Urothelium cell line (cell line): ENCODE measurements at regions not wholly inside any gene's neighbourhood (a gene's known extent, or its start where the extent isn't known, plus 50 kb on each side); places are given as distances from the start of the nearest gene placed in this dataset.
A peak's percentile ranks its signal among the peaks of the same experiment; 100 is the strongest.

Experiments used
- DNase-seq: peaks from one replicate; pipeline ENCODE4 v3.0.0; 2011; ENCODE audit warnings: low spot score, mixed read lengths
- FAIRE-seq: peaks from 2 replicates; lab custom pipeline; 2011; peaks lifted over from hg19 to GRCh38; lab: Jason Lieb, UNC

GRCh38 chr1:34270181-34270580 is 93.5 kb downstream of the C1orf94 start:
- peak; percentile 18 for DNase-seq
- no peak for FAIRE-seq

- DNase-seq (no peak), FAIRE-seq (no peak)
These were observed 95.4 kb downstream of the C1orf94 start for GRCh38 chr1:34272152-34272551.

GRCh38 chr1:34275150-34275549 is 98.4 kb downstream of the C1orf94 start:
- FAIRE-seq (peak; percentile 82), DNase-seq (no peak)

GRCh38 chr1:34276606-34277005 is 99.9 kb downstream of the C1orf94 start:
- FAIRE-seq (no peak), DNase-seq (no peak)

GRCh38 chr1:34277150-34277549 is 100.4 kb downstream of the C1orf94 start:
- FAIRE-seq (no peak), DNase-seq (no peak)

- DNase-seq (no peak), FAIRE-seq (no peak)
These were observed 101.5 kb downstream of the C1orf94 start for GRCh38 chr1:34278211-34278610.

- FAIRE-seq = no peak
These were observed 103.3 kb downstream of the C1orf94 start for GRCh38 chr1:34279971-34280370.

GRCh38 chr1:34280509-34280908 is 103.8 kb downstream of the C1orf94 start:
- DNase-seq (no peak), FAIRE-seq (no peak)

More at GRCh38 chr1:34279971-34280370, 103.3 kb downstream of the C1orf94 start:
- DNase-seq = no peak

- FAIRE-seq = no peak
- no peak for DNase-seq
These were observed 106.4 kb downstream of the C1orf94 start for GRCh38 chr1:34283142-34283541.

GRCh38 chr1:34286511-34286910 is 109.8 kb downstream of the C1orf94 start:
- FAIRE-seq = no peak
- no peak for DNase-seq

GRCh38 chr1:34290831-34291230 is 114.1 kb downstream of the C1orf94 start:
- DNase-seq (no peak), FAIRE-seq (no peak)

- DNase-seq (no peak), FAIRE-seq (no peak)
These were observed 115.8 kb downstream of the C1orf94 start for GRCh38 chr1:34292472-34292871.

GRCh38 chr1:34296059-34296458 is 119.4 kb downstream of the C1orf94 start:
- FAIRE-seq (no peak), DNase-seq (no peak)

GRCh38 chr1:34302798-34303197 is 126.1 kb downstream of the C1orf94 start:
- DNase-seq = no peak
- FAIRE-seq = no peak

GRCh38 chr1:34303218-34303617 is 126.5 kb downstream of the C1orf94 start:
- FAIRE-seq (no peak), DNase-seq (no peak)

GRCh38 chr1:34306568-34306967 is 129.9 kb downstream of the C1orf94 start:
- FAIRE-seq = no peak
- DNase-seq = no peak

GRCh38 chr1:34312359-34312758 is 135.7 kb downstream of the C1orf94 start:
- DNase-seq = no peak
- no peak for FAIRE-seq

GRCh38 chr1:34315974-34316373 is 139.3 kb downstream of the C1orf94 start:
- no peak for FAIRE-seq
- DNase-seq = no peak

- no peak for DNase-seq
- no peak for FAIRE-seq
These were observed 140.1 kb downstream of the C1orf94 start for GRCh38 chr1:34316773-34317172.

- DNase-seq (no peak), FAIRE-seq (no peak)
These were observed 142.5 kb downstream of the C1orf94 start for GRCh38 chr1:34319218-34319617.

GRCh38 chr1:34320053-34320669 is 143.5 kb downstream of the C1orf94 start:
- FAIRE-seq (no peak), DNase-seq (no peak)

- FAIRE-seq (peak; percentile 32), DNase-seq (no peak)
These were observed 146.3 kb downstream of the C1orf94 start for GRCh38 chr1:34322969-34323368.

GRCh38 chr1:34324879-34325440 is 148.3 kb downstream of the C1orf94 start:
- FAIRE-seq (no peak), DNase-seq (no peak)
